ENCODE measurements at regions not wholly inside any gene's neighbourhood (a gene's known extent, or its start where the extent isn't known, plus 50 kb on each side); places are given as distances from the start of the nearest gene placed in this dataset.

- no peak for TF ChIP-seq CTCF (conservative IDR thresholded peaks at IDR 0.05; ENCODE audit: low read depth, low read length)
- no peak for TF ChIP-seq EZH2 (IDR thresholded peaks at IDR 0.05; ENCODE audit: borderline replicate concordance, low read depth, low read length, poor library complexity, severe bottlenecking)
These were observed 350.2 kb upstream of the POU1F1 start for GRCh38 chr3:87626546-87626945.
